Naive thymus-derived CD8-positive, alpha-beta T cell (primary cell): ENCODE measurements at regions not wholly inside any gene's neighbourhood (a gene's known extent, or its start where the extent isn't known, plus 50 kb on each side); places are given as distances from the start of the nearest gene placed in this dataset.
"Not testable (repeated sequence)": the region's sequence is repeated elsewhere in the genome, so short reads cannot be mapped to it uniquely, and the experiment has no call there.

Experiments used
- ATAC-seq, 2 donors: fragments of 150-1000 bp; cut with Tn5 transposase in 1 of 2; sonication (Bioruptor Pico), chemical (Tn5 transposase) in 1 of 2; 1 replicate in 1 of 2; 2 replicates in 1 of 2; pipeline ENCODE4 v1.10.0; 2021; ENCODE audit warnings: mild to moderate bottlenecking in 2 of 2, moderate library complexity in 2 of 2
- POLR2A ChIA-PET: fragments of 350-600 bp; sonication (Branson Sonifier 250); formaldehyde crosslinking; loops from one replicate; lab custom pipeline; 2021; ENCODE audit warnings: antibody characterized with exemption; lab: Charles Lee
- DNase-seq, 10 donors: peaks; one replicate each; pipeline versions ENCODE4 v3.0.0 to v3.0.0-alpha.2; 2020 to 2022
- H3K27ac Mint-ChIP-seq, 10 donors: one replicate each; pipeline ENCODE4 v1.8.0; 2020 to 2022; ENCODE audit warnings: mild to moderate bottlenecking in 10 of 10, mixed read lengths in 10 of 10, moderate library complexity in 4 of 10, inconsistent platforms in 1 of 10
- H3K27me3 Mint-ChIP-seq, 5 donors: one replicate each; pipeline ENCODE4 v1.8.0; 2021 to 2022; ENCODE audit warnings: mixed read lengths in 5 of 5
- H3K36me3 Mint-ChIP-seq, 3 donors: one replicate each; pipeline ENCODE4 v1.8.0; 2020 to 2022; ENCODE audit warnings: mixed read lengths in 3 of 3, mild to moderate bottlenecking in 2 of 3, inconsistent platforms in 1 of 3
- H3K4me1 Mint-ChIP-seq, 4 donors: one replicate each; pipeline ENCODE4 v1.8.0; 2021 to 2022; ENCODE audit warnings: mixed read lengths in 4 of 4
- H3K4me3 Mint-ChIP-seq, 10 donors: one replicate each; pipeline ENCODE4 v1.8.0; 2020 to 2022; ENCODE audit warnings: mild to moderate bottlenecking in 10 of 10, mixed read lengths in 10 of 10, moderate library complexity in 6 of 10, inconsistent platforms in 1 of 10
- H3K9me3 Mint-ChIP-seq, 9 donors: one replicate each; pipeline ENCODE4 v1.8.0; 2020 to 2022; ENCODE audit warnings: mixed read lengths in 9 of 9, mild to moderate bottlenecking in 3 of 9, inconsistent platforms in 1 of 9, moderate library complexity in 1 of 9

GRCh38 chr6:168377856-168378832 is 58.6 kb upstream of the DACT2 start:
- no peak for ATAC-seq
- Mint-ChIP-seq H3K4me3 (no peak overlapping the region), H3K4me1 (no peaks in the 10 kb centered on the region), H3K36me3 (no peaks in the 10 kb centered on the region), H3K9me3 (peaks cover 0 to 3% (median 0%) of the 10 kb centered on the region in 9 donors), H3K27me3 (no peaks in the 10 kb centered on the region), H3K27ac (peak overlapping the region in 1 of 10 donors; percentile 37)
- no peak for DNase-seq
- POLR2A ChIA-PET = no interaction called here

DNA sequence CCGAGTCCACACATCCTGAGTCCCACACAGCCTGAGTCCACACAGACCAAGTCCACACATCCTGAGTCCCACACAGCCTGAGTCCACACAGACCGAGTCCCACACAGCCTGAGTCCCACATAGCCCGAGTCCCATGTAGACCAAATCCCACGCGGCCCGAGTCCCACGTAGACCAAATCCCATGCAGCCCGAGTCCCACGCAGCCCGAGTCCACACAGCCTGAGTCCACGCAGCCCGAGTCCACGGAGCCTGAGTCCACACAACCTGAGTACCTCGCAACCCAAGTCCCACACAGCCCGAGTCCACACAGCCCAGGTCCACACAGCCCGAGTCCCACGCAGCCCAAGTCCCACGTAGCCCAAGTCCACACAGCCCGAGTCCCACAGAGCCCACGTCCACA is 60.0 kb upstream of the DACT2 start:
- H3K36me3 Mint-ChIP-seq, H3K4me1 Mint-ChIP-seq, ATAC-seq, H3K4me3 Mint-ChIP-seq, H3K9me3 Mint-ChIP-seq, DNase-seq, POLR2A ChIA-PET, H3K27me3 Mint-ChIP-seq: not testable (repeated sequence)
- H3K27ac Mint-ChIP-seq = peak overlapping the region in 1 of 10 donors; percentile 56

- H3K27ac Mint-ChIP-seq = peak overlapping the region in 1 of 10 donors; percentile 27
Measured at GRCh38 chr6:168380166-168380955, 60.6 kb upstream of the SMOC2 start.

GRCh38 chr6:168380956-168381605 is 59.9 kb upstream of the SMOC2 start:
- Mint-ChIP-seq H3K9me3 (peaks cover 0 to 3% (median 0%) of the 10 kb centered on the region in 9 donors), H3K4me3 (no peak overlapping the region), H3K4me1 (no peaks in the 10 kb centered on the region), H3K27me3 (no peaks in the 10 kb centered on the region), H3K36me3 (no peaks in the 10 kb centered on the region), H3K27ac (no peak overlapping the region)
- ATAC-seq (no peak), DNase-seq (no peak)
- POLR2A ChIA-PET = no interaction called here

More at GRCh38 chr6:168380166-168380955, 60.6 kb upstream of the SMOC2 start:
- H3K4me1 Mint-ChIP-seq, POLR2A ChIA-PET, H3K9me3 Mint-ChIP-seq, ATAC-seq, H3K27me3 Mint-ChIP-seq, H3K36me3 Mint-ChIP-seq, H3K4me3 Mint-ChIP-seq, DNase-seq: not testable (repeated sequence)

- no peak for ATAC-seq
- no peaks in the 10 kb centered on the region for H3K4me1 Mint-ChIP-seq
- no peak overlapping the region for H3K4me3 Mint-ChIP-seq
- no peaks in the 10 kb centered on the region for H3K27me3 Mint-ChIP-seq
- no peak overlapping the region for H3K27ac Mint-ChIP-seq
- DNase-seq = no peak
- peaks cover 0 to 3% (median 0%) of the 10 kb centered on the region in 9 donors for H3K9me3 Mint-ChIP-seq
- H3K36me3 Mint-ChIP-seq = no peaks in the 10 kb centered on the region
- POLR2A ChIA-PET = no interaction called here
Measured at GRCh38 chr6:168381726-168382458, 59.1 kb upstream of the SMOC2 start.

GRCh38 chr6:168383062-168383854 is 57.7 kb upstream of the SMOC2 start:
- Mint-ChIP-seq H3K27me3 (no peaks in the 10 kb centered on the region), H3K4me1 (no peaks in the 10 kb centered on the region), H3K27ac (no peak overlapping the region), H3K9me3 (peaks cover 0 to 3% (median 0%) of the 10 kb centered on the region in 9 donors), H3K4me3 (no peak overlapping the region), H3K36me3 (no peaks in the 10 kb centered on the region)
- DNase-seq (no peak), ATAC-seq (no peak)
- POLR2A ChIA-PET = no interaction called here

GRCh38 chr6:168384045-168385036 is 56.6 kb upstream of the SMOC2 start:
- ATAC-seq (no peak), DNase-seq (no peak)
- POLR2A ChIA-PET = no interaction called here
- Mint-ChIP-seq H3K4me3 (no peak overlapping the region), H3K27ac (no peak overlapping the region), H3K4me1 (no peaks in the 10 kb centered on the region), H3K36me3 (no peaks in the 10 kb centered on the region), H3K27me3 (no peaks in the 10 kb centered on the region), H3K9me3 (peaks cover 0 to 3% (median 0%) of the 10 kb centered on the region in 9 donors)

GRCh38 chr6:168385037-168385759 is 55.8 kb upstream of the SMOC2 start:
- Mint-ChIP-seq H3K9me3 (peaks cover 0 to 2% (median 0%) of the 10 kb centered on the region in 9 donors), H3K27ac (no peak overlapping the region), H3K27me3 (peaks cover 0 to 3% (median 0%) of the 10 kb centered on the region in 5 donors), H3K4me1 (no peaks in the 10 kb centered on the region), H3K36me3 (no peaks in the 10 kb centered on the region), H3K4me3 (no peak overlapping the region)
- POLR2A ChIA-PET = no interaction called here
- ATAC-seq (no peak), DNase-seq (no peak)

DNA sequence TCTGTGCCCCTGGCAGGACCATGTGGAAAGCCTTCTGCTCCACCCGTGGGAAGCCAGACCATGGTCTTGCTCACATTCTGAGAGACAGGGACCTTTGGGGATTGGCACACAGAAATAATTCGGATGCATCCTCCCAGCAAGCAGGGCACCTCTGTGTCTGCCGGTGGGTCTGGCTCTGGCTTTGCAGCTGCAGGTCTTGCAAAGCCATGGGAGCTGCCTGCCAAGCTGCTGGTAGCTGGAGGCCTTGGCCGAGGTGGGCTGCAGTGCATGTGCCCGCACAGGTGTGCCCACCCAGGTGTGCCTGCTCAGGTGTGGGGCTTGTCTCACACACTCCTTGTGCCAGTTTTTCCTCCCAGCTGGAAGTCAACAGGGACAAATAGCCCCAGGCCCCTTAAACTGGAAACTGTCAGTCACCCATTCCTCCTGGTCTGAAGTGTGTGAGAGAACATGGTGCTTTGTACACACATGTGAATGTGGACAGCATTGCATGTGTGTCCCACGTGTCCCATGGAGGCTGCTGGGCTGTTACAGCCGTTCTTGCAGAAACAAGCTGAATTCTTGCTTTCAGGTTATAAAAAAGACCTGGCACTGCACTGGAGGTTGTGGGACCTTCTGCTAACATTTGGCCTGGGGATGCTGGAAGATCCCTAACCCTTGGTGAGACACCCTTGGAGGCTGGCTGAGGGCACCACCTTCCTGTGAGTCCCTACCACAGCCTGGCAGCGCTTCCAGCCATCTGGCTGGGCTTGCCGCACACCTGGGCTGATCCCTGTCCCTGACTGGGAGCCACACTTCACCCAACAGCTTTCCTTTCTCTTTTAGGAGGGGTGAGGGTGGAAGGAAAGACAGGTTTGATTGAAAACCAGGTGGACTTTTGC is 54.9 kb upstream of the SMOC2 start:
- POLR2A ChIA-PET = no interaction called here
- DNase-seq (no peak), ATAC-seq (no peak)
- Mint-ChIP-seq H3K9me3 (no peaks in the 10 kb centered on the region), H3K4me3 (no peak overlapping the region), H3K27ac (no peak overlapping the region), H3K36me3 (no peaks in the 10 kb centered on the region), H3K27me3 (peaks cover 0 to 3% (median 0%) of the 10 kb centered on the region in 5 donors), H3K4me1 (no peaks in the 10 kb centered on the region)

GRCh38 chr6:168386973-168387372 is 54.0 kb upstream of the SMOC2 start:
- H3K4me3 Mint-ChIP-seq = no peak overlapping the region
- ATAC-seq = no peak
- H3K4me1 Mint-ChIP-seq = no peaks in the 10 kb centered on the region
- POLR2A ChIA-PET = no interaction called here
- peaks cover 0 to 3% (median 0%) of the 10 kb centered on the region in 5 donors for H3K27me3 Mint-ChIP-seq
- H3K36me3 Mint-ChIP-seq = no peaks in the 10 kb centered on the region
- H3K9me3 Mint-ChIP-seq = no peaks in the 10 kb centered on the region
- no peak for DNase-seq
- no peak overlapping the region for H3K27ac Mint-ChIP-seq
